ENCODE measurements at regions not wholly inside any gene's neighbourhood (a gene's known extent, or its start where the extent isn't known, plus 50 kb on each side); places are given as distances from the start of the nearest gene placed in this dataset.

GRCh38 chr2:118417406-118418120, 329.3 kb downstream of the INSIG2 start:
- TF ChIP-seq POLR2A (IDR thresholded peaks at IDR 0.05): no peak
- TF ChIP-seq, protein P1, sequence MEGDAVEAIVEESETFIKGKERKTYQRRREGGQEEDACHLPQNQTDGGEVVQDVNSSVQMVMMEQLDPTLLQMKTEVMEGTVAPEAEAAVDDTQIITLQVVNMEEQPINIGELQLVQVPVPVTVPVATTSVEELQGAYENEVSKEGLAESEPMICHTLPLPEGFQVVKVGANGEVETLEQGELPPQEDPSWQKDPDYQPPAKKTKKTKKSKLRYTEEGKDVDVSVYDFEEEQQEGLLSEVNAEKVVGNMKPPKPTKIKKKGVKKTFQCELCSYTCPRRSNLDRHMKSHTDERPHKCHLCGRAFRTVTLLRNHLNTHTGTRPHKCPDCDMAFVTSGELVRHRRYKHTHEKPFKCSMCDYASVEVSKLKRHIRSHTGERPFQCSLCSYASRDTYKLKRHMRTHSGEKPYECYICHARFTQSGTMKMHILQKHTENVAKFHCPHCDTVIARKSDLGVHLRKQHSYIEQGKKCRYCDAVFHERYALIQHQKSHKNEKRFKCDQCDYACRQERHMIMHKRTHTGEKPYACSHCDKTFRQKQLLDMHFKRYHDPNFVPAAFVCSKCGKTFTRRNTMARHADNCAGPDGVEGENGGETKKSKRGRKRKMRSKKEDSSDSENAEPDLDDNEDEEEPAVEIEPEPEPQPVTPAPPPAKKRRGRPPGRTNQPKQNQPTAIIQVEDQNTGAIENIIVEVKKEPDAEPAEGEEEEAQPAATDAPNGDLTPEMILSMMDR (IDR thresholded peaks at IDR 0.05): no peak

Measured in esophagus squamous epithelium (tissue), 4 donors.